ENCODE measurements at regions not wholly inside any gene's neighbourhood (a gene's known extent, or its start where the extent isn't known, plus 50 kb on each side); places are given as distances from the start of the nearest gene placed in this dataset.

- Histone ChIP-seq H3K27ac (ENCODE audit: low read depth, low read length) (no peak overlapping the region), H2AFZ (ENCODE audit: low read depth, low read length, severe bottlenecking) (no peak overlapping the region), H3K27me3 (ENCODE audit: low read length) (no peaks in the 10 kb centered on the region), H3F3A (ENCODE audit: insufficient read depth) (no peaks in the 10 kb centered on the region), H3K4me3 (ENCODE audit: insufficient read depth, low read length, poor library complexity, severe bottlenecking) (no peak overlapping the region), H3K4me2 (ENCODE audit: low read depth, low read length, poor library complexity, severe bottlenecking) (no peak overlapping the region), H3K36me3 (ENCODE audit: low read length) (no peaks in the 10 kb centered on the region), H3K9me2 (replicated peaks; ENCODE audit: insufficient read depth, low read length) (no peaks in the 10 kb centered on the region), H3K9ac (ENCODE audit: low read length) (no peak overlapping the region), H3K9me3 (ENCODE audit: insufficient read depth, low read length) (no peaks in the 10 kb centered on the region), H3K79me2 (ENCODE audit: insufficient read depth, low read length) (no peaks in the 10 kb centered on the region), H4K20me1 (ENCODE audit: low read depth, low read length) (no peaks in the 10 kb centered on the region)
- TF ChIP-seq CTCF (IDR thresholded peaks at IDR 0.05; ENCODE audit: insufficient read depth, low read length, poor library complexity, severe bottlenecking) (no peak), EZH2phosphoT487 (conservative IDR thresholded peaks at IDR 0.05; ENCODE audit: low read length) (no peak)
Observed at GRCh38 chr6:139654309-139654708, 279.9 kb upstream of the CITED2 start.

GRCh38 chr6:139653111-139653510 lies 278.7 kb upstream of the CITED2 start:
- Histone ChIP-seq H3K4me3 (ENCODE audit: insufficient read depth, low read length, poor library complexity, severe bottlenecking) (no peak overlapping the region), H3K9me2 (replicated peaks; ENCODE audit: insufficient read depth, low read length) (no peaks in the 10 kb centered on the region), H3K79me2 (ENCODE audit: insufficient read depth, low read length) (no peaks in the 10 kb centered on the region), H3K27ac (ENCODE audit: low read depth, low read length) (no peak overlapping the region), H3K9me3 (ENCODE audit: insufficient read depth, low read length) (no peaks in the 10 kb centered on the region), H3K36me3 (ENCODE audit: low read length) (no peaks in the 10 kb centered on the region), H3F3A (ENCODE audit: insufficient read depth) (no peaks in the 10 kb centered on the region), H4K20me1 (ENCODE audit: low read depth, low read length) (no peaks in the 10 kb centered on the region), H3K27me3 (ENCODE audit: low read length) (no peaks in the 10 kb centered on the region), H3K9ac (ENCODE audit: low read length) (no peak overlapping the region), H2AFZ (ENCODE audit: low read depth, low read length, severe bottlenecking) (no peak overlapping the region), H3K4me2 (ENCODE audit: low read depth, low read length, poor library complexity, severe bottlenecking) (no peak overlapping the region)
- no peak for TF ChIP-seq CTCF (IDR thresholded peaks at IDR 0.05; ENCODE audit: insufficient read depth, low read length, poor library complexity, severe bottlenecking)
- TF ChIP-seq EZH2phosphoT487 (conservative IDR thresholded peaks at IDR 0.05; ENCODE audit: low read length): no peak

- no peaks in the 10 kb centered on the region for H3K36me3 ChIP-seq (ENCODE audit: low read length)
- H2AFZ ChIP-seq (ENCODE audit: low read depth, low read length, severe bottlenecking): no peak overlapping the region
- H3K9me2 ChIP-seq (replicated peaks; ENCODE audit: insufficient read depth, low read length): no peaks in the 10 kb centered on the region
- no peaks in the 10 kb centered on the region for H3K9me3 ChIP-seq (ENCODE audit: insufficient read depth, low read length)
- H4K20me1 ChIP-seq (ENCODE audit: low read depth, low read length): no peaks in the 10 kb centered on the region
- no peak overlapping the region for H3K9ac ChIP-seq (ENCODE audit: low read length)
- no peaks in the 10 kb centered on the region for H3K27me3 ChIP-seq (ENCODE audit: low read length)
- no peak overlapping the region for H3K4me2 ChIP-seq (ENCODE audit: low read depth, low read length, poor library complexity, severe bottlenecking)
- no peaks in the 10 kb centered on the region for H3K79me2 ChIP-seq (ENCODE audit: insufficient read depth, low read length)
- H3F3A ChIP-seq (ENCODE audit: insufficient read depth): no peaks in the 10 kb centered on the region
- no peak for TF ChIP-seq CTCF (IDR thresholded peaks at IDR 0.05; ENCODE audit: insufficient read depth, low read length, poor library complexity, severe bottlenecking)
- TF ChIP-seq EZH2phosphoT487 (conservative IDR thresholded peaks at IDR 0.05; ENCODE audit: low read length): no peak
- no peak overlapping the region for H3K27ac ChIP-seq (ENCODE audit: low read depth, low read length)
- H3K4me3 ChIP-seq (ENCODE audit: insufficient read depth, low read length, poor library complexity, severe bottlenecking): no peak overlapping the region
Observed at GRCh38 chr6:139650941-139651340, 276.5 kb upstream of the CITED2 start.
